ENCODE measurements at regions not wholly inside any gene's neighbourhood (a gene's known extent, or its start where the extent isn't known, plus 50 kb on each side); places are given as distances from the start of the nearest gene placed in this dataset.
A peak's percentile ranks its signal among the peaks of the same experiment; 100 is the strongest.

DNA sequence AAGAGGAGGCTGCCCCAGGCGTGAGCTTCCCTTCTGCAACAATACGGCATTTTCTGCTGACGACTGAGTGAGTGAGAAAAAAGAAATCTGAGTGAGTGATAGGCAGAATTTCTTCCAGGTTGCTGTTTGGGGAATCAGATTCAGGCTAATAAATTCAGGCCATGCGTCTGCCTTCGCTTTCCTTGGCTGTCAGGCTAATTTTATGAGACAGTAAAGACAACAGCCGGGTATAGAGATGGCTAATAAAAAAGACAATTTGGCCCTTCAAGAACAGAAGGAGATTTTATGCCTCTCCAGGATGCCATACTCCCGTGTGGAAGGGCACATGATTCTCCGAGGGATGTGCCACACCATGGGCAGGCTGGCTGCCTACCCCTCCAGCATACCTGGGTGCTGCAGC, 145.9 kb upstream of the UBL3 start:
- DNase-seq, result no peak

- DNase-seq, result peak; percentile 20
Measured at GRCh38 chr13:29994911-29995595, 144.6 kb upstream of the UBL3 start.

DNA sequence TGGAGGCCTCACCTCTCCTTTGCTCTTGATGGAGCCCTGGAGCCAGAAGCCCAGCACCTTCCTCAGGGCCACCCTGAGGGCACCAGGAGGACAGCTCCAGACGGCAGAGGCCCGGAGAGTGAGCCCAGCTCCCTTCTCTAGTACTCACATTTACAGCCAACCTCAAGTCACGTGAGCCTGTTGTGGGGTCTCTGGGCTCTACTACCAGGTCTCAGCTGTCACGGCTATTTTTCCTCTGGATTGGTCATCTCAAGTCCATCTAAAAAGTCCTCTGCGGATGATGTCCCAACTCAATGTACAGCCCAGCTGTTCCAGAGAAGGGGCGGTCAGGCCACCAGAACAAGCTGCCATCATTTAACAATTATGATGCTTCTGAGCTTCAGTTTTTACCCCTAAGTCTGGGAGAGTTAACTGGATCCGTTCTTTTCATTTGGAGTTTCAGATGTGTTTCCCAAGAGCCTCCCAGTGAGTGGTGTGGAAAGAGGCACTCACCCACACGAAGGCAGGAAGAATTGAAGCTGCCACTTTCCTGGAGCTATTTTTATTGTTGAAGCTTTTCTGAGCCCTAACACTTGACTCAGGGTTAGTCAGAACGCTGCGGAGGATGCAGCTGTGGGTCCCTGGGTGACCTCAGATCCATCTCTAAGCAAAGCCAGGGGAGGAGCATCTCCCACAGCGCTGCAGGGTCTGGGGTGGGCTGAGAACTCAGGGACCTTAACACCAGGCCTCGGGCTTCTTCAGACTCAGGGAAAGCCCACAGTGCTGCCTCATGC, 143.5 kb upstream of the UBL3 start:
- no peak for DNase-seq

DNA sequence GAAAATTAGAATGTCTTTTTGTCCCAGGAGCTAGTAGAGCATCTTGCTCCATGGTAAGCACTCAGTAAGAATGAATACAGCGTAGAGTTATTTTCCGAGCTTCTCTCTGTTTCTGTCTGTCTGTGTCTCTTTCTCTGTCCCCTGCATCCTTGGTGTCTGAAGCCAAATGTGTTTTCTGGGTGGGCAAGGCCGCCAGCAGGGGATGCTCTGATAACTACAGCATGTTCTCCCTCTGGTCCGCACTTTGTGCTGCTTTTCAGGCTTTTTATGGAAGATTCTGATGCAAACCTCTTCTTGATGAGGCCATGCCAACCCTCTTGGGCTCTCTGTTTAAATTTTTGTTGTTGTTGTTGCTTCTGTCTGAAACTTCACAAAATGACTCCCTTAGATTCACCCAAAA, 142.8 kb upstream of the UBL3 start:
- no peak for DNase-seq

DNA sequence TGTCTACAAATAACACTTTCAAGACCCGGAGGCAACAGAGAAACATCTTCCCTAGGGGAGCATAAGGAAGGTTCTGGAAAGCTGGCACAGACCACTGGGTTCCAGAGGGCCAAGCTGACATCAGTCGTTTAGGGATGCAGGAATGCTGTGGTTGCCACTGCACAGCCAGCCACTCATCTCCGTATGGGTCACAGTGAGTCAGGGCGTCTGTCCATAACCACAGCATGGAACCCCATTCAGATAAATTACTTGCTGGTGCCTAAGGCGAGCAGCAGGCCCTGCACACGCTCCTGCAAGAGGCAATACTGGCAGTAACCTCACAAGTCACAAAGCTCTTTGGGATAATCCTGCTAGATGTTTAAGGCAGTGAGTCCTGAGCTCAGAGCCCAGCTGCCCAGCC, 140.9 kb upstream of the UBL3 start:
- no peak for DNase-seq

GRCh38 chr13:29987340-29987739, 136.9 kb upstream of the UBL3 start:
- no peak for DNase-seq

DNA sequence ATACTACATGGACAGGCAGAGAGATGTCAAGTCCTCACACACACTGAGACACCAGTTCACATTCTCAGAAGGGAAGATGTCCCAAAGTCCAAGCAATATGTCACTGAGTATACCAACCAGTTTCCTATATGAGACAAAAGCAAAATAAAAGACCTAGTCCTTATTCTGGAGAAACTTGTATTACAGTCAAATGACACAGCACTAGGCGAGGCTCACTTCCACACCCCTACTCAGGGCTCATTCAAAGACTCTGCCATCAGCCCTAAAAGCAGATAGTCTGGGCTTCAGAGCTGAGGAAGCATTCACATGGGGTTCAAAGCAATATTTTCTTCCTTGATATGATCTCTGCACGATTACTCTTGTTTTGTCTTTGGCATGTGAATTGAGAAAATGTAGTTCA, 129.9 kb upstream of the UBL3 start:
- DNase-seq, result no peak

GRCh38 chr13:29978211-29978610, 127.8 kb upstream of the UBL3 start:
- DNase-seq, result no peak

DNA sequence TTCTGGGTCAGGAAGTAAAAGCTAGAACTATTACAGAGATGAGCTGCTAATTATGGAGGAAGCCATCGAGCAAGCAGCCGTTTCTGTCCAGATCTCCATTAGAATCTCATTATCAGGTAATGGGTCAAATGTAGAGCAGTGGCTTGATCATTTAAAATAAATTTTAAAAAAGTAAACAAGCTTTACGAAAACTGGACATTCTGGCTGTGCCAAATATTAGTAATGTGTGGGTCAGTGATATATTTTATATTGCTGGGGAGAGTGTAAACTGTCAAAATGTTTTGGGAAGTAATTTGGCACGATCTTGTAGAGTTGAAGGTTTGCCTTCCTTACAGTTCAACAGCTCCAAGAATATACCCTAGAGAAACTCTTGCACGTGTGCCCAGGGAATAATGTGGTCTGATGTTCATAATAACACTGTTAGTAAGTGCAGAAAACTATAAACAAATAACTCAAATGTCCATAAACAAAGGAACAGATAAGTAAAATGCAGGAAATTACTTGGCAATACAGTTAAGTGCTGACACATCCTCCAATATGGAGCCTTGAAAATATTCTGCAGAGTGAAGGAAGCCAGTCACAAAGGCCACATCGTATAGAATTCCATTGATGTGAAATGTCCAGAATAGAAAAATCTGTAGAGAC, 127.2 kb upstream of the UBL3 start:
- DNase-seq, result no peak

GRCh38 chr13:29976535-29976934, 126.1 kb upstream of the UBL3 start:
- no peak for DNase-seq

DNA sequence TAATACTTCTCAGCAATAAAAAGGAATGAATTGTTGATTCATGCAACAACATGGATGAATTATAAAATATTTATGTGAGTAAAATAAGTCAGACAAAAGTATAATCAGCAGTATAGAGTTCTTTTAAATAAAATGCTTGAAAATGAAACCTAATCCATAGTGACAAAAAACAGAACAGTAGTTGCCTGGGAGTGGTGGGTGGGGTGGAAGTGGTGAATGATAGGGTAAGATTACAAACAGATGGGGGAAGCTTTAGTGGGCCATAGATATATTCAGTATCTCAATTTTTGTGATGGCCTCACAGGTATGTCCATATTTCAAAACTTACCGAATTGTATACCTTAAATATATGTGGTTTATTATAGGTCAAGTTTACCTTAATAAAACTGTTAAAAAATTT, 124.9 kb upstream of the UBL3 start:
- no peak for DNase-seq

DNA sequence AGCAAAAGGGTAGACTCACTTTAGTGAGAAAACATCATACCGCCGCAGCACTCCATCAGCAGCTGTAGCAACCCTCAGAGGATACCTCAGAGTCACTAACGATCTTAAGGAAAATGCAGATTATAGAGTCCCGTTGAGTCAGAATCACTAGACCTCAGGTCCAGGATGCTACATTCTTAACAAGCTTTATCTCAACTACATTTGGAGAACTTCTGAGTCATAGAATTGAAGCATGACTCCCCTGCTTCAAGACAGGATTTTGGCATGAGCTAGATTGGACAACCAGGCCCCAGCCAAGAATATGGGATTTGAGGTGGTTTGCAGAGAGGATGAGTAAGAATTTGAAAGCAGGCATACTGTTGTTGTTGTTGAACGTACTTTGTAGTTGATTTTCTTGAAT, 118.9 kb upstream of the UBL3 start:
- DNase-seq, result no peak

GRCh38 chr13:29964181-29964845, 113.9 kb upstream of the UBL3 start:
- no peak for DNase-seq

GRCh38 chr13:29963089-29963488, 112.7 kb upstream of the UBL3 start:
- DNase-seq, result no peak

GRCh38 chr13:29961036-29961670, 110.7 kb upstream of the UBL3 start:
- peak; percentile 45 for DNase-seq

- DNase-seq, result no peak
Measured at GRCh38 chr13:29959603-29960002, 109.2 kb upstream of the UBL3 start.

GRCh38 chr13:29959086-29959485, 108.7 kb upstream of the UBL3 start:
- DNase-seq, result no peak

DNA sequence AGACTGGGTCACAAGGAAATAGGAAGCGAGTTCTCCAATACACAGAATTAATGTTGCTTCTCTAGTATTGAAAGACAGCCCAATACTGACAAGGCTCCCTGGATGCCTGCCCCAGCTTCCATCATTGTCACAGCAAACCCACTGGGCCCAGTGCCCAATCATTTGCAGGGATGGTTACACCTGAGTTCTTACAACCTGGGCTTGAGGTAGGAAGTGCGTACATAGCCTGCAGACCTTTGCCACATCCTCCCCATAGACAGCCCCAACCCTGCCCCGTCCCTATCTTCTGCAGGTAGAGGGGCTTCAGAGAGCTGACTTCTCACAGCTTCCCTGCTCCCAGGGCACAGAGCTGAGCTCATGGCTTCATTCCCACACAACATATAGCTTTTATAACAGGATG, 108.1 kb upstream of the UBL3 start:
- DNase-seq, result no peak

- DNase-seq, result no peak
Measured at GRCh38 chr13:29957320-29957719, 106.9 kb upstream of the UBL3 start.

DNA sequence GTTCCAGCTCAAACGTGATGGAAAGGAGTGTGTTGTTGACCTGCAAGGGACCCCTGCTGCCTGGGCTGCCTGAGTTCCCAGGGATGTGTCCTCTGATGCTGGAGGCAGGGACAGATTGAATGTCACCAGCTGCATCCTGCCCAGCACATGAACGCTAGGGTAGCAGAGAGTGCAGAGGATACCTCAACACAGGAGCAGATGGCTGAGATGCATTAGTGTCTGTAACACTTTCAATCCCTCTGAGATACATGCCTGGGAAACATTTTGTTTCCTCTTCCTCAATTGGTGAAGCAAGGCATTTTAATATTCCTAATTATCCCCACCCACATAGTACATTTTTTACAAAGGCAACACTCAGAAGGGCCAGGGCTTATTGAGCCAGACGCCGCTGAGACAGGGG, 106.4 kb upstream of the UBL3 start:
- DNase-seq, result peak; percentile 43

- DNase-seq, result no peak
Measured at GRCh38 chr13:29955137-29955650, 104.8 kb upstream of the UBL3 start.

Data from tongue (tissue), 1 donor.